Right lung (tissue), 2 donors: ENCODE measurements at regions not wholly inside any gene's neighbourhood (a gene's known extent, or its start where the extent isn't known, plus 50 kb on each side); places are given as distances from the start of the nearest gene placed in this dataset.
"Not testable (repeated sequence)": the region's sequence is repeated elsewhere in the genome, so short reads cannot be mapped to it uniquely, and the experiment has no call there.

Source experiments
- DNase-seq, 2 donors: peaks; one replicate each; pipeline ENCODE4 v3.0.0-alpha.2; 2013

DNA sequence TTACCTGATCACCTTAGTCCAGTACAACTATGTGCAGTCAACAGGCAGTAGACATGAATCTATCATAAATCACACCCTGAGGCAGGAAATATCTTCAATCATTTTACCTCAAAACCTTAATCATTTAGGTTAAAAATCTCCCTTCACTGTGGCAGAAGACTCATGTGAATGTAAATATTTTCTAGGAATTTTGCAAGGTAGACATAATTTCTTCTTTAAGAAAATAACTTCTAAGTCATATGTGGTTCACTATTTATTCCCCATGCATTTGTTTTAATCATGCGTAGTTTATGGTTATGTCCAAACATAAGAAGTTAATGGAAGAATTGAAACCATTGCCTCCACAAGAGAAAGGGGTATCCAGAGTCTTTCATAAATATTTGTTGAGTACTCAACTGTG is 97.0 kb downstream of the HMHB1 start:
- no peak for DNase-seq

DNA sequence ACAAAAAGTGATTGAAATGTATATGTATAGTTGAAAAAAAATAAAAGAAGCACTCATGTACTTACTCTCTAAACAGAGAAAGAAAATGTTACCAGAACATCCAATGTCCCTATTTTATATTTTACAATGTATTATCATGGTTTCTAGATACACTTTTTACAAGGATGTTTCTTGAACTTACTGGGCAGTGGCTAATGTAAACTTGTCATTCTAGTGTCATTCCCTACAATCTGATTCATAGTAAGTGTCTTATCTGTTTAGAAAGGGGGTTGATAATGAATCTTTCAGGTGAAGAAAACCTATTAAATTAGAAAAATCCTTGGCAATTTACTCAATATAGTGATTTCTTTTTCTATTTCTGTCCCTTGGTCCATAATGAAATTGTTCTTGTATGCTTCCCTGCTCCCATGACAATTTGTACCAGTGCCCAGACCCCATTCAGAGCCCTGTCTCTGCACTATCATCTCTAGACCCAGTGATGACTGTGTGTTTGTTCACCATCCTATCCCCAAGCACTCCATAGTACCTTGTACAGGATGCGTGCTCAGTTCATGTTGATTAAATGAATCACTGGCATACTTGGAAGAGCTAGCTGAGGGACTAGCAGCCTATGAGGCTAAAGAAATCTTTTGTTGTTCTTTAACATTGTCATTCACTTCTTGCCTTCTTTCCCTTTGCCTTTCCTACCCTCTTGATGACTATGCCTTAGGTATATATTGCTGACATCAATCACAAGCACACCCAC is 101.2 kb downstream of the HMHB1 start:
- DNase-seq, result no peak

DNA sequence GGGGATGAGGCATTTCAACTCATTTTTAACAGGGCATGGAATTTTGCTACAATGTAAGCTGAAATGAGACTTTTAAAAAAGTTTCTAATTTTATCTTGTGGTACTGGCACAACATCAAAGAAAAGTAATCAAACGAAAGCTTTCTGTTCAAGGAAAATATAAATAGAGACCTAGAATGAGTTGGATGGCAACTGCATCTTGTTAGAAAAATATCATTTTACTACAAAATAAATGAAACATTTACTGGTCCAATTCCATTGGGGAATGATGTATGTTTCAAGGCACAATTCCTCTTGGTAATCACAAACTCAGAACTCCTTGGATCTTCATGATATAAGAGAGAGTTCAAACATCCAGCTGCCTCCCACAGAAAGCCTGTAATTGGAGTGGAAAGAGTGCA is 102.8 kb downstream of the HMHB1 start:
- no peak for DNase-seq

DNA sequence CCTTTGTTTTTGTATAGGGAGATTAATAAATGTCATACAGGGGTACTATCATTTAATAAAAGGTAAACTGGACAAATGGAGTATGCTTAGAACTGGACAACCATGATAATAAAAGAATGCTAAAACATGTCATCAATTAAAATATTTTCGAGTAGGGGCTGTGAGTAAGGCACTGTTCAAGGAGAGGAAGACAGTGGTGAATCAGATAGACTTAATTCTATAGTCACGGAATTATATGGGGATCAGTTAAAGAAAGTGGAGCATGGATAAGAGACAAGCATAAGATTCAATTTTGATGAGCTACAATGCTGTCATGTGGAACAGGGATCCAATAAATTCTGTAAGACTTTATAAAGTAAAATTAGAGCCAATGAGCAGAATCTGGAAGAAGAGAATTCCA is 104.5 kb downstream of the HMHB1 start:
- no peak for DNase-seq

DNA sequence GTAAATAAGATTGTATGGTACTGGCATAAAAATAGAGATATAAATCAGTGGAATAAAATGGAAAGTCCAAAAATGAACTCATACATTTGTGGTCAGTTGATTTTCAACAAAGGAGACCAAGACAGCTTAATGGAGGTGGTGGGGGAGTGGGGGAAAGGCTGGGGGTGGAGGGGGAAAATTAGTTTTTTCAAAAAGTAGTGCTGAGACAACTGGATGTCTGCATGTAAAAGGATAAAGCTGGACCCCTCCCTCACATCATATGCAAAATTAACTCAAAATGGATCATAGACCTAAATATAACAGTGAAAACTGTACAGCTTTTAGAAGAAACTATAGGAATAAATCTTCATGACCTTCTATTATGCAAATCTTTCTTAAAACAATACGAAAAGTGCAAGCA is 107.0 kb downstream of the HMHB1 start:
- no peak for DNase-seq

DNA sequence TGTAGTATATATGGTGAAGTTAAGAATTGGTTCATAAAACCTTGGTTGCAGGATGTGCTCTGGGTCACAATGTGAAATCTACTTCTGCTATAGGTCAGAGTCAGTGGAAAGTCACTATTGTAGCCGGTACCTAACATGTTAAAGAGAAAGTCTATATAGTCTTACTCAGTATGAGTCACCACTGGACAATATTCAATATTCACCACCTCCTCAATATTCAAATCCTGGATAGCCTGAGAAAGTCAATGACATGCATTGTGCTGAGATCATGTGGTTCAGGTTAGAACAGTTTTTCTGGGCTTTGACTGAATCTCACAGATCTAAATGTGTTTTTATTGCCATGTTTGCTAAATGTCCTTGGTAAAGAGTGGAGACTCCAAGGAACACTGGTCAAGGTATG is 108.8 kb downstream of the HMHB1 start:
- no peak for DNase-seq

DNA sequence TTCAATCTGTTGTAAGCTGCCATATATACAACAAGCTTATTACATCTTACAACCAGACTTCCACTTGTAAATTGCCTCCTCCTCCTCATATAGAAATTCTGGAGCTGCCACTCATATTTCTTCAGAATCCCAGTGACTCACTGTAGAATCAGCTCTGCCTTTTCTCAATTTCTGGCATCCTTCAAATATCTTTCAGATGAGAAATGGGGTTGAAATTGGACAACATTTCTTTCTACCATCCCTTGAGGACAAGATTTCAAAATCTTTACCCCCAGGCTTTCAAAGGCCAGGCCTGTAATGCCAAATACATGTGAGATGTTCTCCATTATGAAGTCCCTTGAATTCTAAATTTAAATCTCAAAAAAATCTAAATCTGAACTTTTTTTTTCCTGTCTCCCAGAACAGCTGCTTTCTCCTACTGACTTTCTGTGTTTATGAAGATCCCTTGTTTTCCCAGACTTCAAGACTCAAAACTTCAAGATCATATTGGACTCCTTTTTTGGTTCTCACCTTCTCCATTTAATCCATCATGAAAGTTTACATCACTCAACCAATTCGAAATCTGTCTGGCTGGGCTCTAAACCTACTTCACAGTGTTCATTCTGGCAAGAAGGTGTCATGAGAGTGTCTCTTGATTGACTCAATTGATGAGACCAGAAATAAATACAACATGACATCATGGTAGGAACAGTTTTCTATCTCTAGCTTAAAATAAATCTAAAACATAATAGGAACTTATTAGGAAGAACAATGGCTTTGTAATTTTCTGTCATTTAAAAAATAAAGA is 109.8 kb downstream of the HMHB1 start:
- no peak for DNase-seq

DNA sequence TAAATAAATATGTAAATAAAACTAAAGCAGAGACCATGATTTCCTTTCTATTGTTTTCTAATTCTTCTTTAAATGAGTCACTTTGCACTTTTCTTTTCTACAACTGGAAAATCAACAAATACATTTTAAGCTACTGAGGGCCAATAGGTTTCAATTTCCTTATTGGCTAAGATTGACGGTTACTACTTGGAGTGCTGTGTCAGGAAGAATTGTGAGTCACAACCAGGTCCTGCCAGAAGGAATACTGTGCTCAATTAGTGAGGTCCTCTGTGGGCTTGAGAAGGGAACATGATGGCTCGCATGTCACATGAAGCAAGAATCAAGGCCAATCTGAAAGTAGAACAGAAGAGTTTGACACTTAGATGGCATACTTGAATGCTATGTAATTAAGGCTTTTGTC is 110.8 kb downstream of the HMHB1 start:
- DNase-seq, result no peak

DNA sequence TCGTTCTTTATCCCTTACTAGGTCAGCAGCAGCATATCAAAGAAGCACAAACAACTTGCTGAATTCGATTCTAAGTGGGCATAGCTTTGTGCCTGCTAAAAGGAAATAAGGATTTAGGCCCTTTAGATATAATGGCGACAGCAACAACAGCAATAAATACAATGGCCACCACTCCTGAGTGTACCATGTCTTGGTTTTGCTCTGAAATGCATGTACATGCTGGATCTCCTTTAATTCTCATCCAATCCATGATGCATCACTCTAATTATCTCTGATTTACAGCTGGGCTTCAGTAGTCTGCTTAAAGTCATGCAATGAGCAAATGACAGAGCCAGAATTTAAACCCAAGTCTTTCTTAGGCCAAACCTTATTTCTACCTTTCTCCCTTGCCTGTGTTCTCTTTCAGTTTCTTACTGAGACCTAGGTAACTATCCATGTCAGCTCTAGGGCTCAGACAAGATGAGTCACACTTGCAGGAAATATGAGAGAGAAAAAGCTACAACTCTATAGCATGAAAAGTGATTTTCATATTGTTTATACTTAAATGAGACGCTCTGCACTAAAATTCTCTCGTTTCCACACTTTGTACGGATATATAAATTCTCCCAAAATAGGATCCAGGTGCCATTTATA is 111.8 kb downstream of the HMHB1 start:
- DNase-seq, result no peak

DNA sequence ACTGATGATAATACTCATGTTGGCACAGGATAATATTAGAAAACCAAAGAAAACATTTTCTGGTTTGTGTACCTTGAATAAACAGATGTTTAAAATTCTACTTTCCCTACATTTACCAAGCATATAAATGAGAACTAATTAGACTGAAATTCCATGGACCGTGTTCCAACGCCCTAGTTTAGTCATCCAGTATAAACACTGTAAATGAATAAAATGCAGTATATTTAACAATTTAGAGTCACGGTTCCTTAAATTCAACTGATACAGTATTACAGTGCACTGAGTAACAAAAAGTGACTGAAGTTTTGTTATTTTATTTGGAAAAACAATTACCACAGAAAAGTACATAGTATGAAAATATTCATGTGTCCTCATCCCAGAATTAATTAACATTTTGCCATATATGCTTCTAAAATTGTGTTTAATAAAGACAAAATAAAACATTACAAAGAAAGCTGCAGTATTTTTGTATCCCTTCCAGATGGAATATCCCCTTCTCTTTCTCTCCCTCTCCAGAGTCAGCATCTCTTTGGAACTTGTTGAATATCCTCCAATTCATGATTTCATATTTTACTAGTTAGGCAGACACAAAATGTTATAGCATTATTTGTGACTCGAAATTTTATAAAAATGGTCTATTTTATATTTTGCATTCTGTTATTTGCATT is 112.5 kb downstream of the HMHB1 start:
- DNase-seq, result no peak

DNA sequence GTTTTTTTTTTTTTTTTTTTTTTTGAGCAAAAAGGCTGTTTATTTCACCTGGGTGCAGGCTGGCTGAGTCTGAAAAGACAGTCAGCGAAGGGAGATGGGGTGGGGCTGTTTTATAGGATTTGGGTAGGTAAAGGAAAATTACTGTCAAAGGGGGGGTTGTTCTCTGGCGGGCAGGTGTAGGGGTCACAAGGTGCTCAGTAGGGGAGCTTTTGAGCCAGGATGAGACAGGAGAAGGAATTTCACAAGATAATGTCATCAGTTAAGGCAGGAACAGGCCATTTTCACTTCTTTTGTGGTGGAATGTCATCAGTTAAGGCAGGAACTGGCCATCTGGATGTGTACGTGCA is 113.0 kb downstream of the HMHB1 start:
- DNase-seq, result not testable (repeated sequence)

DNA sequence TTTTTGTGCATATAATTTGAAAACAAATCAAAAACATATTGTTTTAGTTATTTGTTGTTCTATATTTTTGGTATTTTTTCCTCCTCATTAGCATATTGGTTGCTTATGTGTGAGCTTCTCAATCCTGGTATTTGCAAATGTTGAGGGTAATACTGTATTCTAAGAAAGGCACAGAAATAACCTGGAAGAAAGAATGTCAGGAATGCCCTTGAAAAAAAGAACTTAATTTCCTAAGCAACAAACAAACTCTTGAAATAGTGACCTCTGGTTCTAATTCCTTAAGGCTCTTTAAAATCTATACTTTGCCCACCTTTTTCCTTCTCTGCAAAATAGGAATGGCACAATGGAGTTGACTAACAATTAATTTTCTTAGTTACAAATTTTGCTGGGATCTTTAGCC is 117.5 kb downstream of the HMHB1 start:
- DNase-seq, result no peak

DNA sequence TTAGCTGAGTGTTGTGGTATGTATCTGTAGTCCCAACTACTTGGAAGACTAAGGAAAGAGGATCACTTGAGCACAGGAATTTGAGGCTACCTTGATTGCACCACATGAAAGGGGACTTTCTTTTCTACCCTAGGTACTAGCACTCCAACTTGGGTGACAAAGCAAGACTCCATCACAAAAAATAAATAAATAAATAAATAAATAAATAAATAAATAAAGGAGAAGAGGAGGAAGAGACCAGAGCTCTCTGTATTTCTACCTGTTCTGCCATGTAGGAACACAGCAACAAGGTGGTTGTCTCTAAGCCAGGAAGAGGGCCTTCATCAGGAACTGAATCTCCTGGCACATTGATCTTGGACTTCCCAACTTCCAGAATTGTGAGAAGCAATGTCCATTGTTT is 118.6 kb downstream of the HMHB1 start:
- no peak for DNase-seq

DNA sequence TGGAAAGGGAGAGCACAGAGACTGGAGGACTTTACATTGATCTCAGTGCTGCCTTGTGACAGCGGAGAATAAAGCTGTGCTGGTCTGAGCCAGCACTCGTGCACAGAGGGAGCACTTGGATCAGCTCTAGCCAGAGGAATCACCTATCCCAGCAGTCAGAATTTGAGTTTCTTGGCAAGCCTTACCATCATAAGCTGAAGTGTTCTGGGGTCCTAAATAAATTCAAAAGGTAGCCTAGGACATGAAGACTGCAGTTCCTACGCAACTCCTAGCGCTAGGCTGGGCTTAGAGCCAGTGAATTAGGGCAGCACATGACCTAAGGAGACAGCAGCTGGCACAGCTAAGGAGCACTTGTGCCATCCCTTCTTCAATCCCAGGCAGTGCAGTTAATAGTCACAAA is 119.5 kb downstream of the HMHB1 start:
- DNase-seq, result no peak

DNA sequence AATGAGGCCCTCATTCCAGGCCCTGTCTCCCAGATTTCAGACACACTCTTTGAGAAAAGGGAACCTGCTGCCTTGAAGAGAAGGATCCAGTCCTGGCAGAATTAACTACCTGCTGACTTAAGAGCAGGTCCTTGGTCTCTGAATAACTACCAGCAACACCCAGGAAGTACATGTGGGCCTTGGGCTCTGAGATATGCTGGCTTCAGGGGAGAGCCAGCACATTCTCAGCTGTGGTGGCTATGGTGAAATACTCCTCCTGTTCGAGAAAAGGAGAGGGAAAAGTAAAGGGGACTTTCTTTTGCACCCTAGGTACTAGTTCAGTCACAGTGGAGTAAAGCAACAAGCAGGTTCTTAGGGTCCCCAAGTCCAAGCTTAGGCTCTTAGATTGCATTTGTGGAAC is 120.0 kb downstream of the HMHB1 start:
- no peak for DNase-seq

DNA sequence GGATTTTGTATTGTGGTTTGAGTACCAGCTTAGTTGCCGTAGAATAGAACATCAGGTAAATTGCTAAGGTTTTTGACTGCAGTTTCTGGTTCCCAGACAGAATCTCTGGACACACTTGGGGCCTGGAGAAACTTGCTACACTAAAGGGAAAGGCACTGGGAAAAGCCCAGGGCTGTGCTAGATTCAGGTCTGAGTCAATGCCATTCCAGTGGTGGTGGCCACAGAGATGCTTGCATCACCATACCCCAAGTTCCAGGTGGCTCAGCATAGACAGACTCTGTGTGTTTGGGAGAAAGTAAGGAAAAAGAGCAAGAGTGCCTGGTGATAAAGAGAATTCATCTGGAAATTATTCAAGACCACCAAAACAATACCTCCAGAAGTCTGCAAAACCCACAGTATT is 120.6 kb downstream of the HMHB1 start:
- DNase-seq, result no peak

DNA sequence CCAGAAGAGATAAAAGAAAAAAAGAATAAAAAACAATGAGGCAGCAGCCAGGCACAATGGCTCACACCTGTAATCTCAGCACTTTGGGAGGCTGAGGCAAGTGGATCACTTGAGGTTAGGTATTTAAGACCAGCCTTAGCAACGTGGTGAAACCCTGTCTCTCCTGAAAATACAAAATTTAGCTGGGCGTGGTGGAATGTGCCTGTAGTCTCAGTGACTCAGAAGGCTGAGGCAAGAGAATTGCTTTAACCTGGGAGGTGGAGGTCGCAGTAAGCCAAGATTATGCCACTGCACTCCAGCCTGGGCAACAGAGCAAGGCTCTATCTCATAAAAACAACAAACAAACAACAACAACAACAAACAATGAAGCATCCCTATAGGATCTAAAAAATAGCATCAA is 121.5 kb downstream of the HMHB1 start:
- DNase-seq, result no peak

DNA sequence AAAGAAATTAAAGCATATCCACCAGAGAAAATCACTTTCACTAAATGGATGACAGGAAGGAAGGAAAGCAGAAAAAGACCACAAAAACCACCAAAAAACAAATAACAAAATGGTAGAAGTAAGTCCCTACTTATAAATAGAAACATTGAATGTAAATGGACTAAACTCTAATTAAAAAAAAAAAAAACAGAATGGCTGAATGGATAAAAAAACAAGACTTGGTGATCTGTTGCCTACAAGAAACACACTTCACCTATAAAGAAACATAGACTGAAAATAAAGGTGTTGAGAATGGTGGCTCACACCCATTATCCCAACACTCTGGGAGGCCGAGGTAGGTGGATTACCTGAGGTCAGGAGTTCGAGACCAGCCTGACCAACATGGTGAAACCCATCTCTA is 122.9 kb downstream of the HMHB1 start:
- DNase-seq, result no peak

DNA sequence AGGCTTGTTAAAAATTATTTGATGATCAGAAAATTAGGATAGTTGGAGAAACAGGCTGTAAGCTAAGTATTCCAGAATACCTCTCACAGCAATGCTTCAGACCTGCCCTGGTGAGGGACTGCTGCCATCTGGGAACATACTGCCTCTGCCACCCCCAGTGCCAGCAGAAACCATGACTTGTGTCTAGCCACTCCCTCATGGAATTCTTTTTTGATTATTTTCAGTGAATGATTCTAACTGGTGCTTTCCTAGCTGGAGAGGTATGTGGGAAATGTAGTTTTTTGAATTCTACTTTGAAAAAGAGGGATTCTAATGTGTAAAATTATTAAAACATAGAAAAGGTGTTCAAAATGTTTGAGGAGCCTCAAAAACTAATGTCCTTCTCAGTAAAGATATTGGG is 126.3 kb downstream of the HMHB1 start:
- DNase-seq, result no peak

DNA sequence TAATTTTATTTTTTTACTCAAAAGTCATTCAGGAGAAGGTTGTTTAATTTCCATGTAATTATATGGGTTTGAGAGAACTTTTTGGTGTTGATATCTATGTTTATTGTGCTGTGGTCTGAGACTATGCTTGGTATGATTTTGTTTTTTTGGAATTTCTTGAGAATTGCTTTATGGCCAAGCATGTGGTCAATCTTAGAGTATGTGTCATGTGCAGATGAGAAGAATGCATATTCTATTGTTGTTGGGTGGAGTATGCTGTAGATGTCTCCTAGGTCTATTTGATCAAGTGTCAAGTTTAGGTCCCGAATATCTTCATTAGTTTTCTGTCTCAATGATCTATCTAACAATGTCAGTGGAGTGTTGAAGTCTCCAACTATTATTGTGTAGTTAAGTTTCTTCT is 134.9 kb downstream of the HMHB1 start:
- DNase-seq, result no peak

DNA sequence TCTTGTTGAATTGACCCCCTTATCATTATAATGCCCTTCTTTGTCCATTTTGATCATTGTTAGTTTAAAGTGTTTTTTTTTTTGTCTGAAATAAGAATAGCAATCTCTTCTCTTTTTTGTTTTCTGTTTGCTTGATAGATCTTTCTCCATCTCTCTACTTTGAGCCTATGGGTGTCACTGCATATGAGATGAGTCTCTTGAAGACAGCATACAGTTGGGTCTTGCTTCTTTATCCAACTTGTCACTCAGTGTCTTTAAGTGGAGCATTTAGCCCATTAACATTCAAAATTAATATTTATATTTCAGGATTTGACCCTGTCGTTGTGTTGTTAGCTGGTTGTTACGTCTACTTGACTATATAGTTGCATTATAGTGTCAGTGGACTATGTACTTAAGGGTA is 135.4 kb downstream of the HMHB1 start:
- no peak for DNase-seq

DNA sequence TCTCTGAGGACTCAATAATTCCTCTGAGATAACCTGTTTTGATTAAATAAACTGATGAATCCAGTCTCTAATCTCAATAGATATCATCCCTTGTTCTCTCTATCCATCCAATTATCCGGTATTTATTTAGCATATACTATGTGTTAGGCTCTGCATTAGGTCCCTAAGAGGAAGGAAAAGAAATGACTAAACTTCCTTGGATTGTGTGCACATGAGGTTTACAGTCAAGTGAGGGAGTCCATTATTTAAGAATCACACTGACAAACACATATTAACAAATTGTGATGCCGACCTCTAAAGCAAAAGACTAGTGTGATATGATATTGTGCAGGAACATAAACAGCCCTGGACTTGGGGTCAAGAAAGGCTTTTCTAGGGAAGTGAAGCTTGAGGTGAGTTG is 140.8 kb downstream of the HMHB1 start:
- DNase-seq, result no peak

DNA sequence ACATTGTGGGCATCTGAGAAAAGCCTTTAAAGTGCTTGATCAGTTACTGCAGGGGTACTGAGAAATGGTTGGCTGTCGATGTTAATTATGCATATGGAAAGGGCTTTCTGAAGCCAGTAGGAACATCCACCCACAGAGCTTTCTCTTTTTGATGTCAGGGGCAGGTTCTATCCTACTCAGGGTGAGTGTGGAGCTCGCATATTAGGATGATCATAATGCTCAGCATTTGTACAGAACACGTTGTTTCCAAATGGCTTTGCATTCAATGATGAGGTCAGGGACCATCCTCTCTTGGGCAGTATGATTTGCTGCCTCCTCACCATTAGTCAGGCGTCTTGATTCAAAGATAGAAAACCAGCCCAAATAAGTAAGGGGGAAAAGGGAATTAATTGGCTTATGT is 141.9 kb downstream of the HMHB1 start:
- no peak for DNase-seq
